GM18498 (cell line): ENCODE measurements at regions not wholly inside any gene's neighbourhood (a gene's known extent, or its start where the extent isn't known, plus 50 kb on each side); places are given as distances from the start of the nearest gene placed in this dataset.

Source experiments
- ATAC-seq: cut with Tn5 transposase; IDR thresholded peaks from one replicate; pipeline ENCODE4 v1.9.1; 2021; ENCODE audit warnings: mild to moderate bottlenecking, moderate library complexity; ENCODE audit not compliant: unreplicated experiment

GRCh38 chr2:59312967-59313940 lies 1072.1 kb upstream of the FANCL start:
- no peak for ATAC-seq

DNA sequence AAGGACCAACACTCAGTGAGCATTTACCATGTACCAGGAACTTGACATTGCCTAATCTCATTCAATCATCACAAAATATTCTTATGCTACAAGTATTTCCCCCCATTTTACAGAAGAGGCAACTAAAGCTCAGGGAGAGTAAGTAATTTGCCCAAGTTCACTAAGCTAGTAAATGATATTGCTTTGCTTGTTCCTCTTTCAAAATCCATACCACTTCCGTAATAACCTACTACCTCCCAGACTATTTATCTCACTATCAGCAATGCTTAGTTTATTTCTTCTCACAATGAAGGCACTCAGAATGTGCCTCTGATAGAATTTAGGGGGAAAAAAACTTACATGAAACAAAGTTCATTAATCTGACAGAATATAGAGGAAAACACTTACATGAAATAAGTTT lies 1070.9 kb upstream of the FANCL start:
- ATAC-seq: no peak

GRCh38 chr2:59308108-59308507 lies 1067.0 kb upstream of the FANCL start:
- ATAC-seq: no peak

GRCh38 chr2:59307196-59307595 lies 1066.1 kb upstream of the FANCL start:
- ATAC-seq: no peak

DNA sequence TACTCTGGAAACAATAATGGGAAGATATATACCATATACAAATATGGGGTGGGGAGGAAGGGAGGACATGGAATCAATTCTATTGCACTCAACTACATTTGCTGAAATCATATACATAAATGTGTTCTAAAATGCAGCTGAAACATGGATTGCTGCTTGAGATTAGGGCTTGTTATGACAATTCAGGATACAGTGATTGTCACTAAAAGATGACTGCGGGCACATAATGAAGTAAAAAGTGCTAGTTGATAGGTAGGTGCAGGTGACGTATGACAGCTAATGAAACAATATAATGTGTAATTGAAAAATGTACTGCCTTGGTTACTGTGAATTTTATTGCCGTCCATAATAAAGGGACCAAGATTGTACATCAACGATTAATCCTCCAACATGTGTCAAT lies 1062.1 kb upstream of the FANCL start:
- ATAC-seq: no peak

DNA sequence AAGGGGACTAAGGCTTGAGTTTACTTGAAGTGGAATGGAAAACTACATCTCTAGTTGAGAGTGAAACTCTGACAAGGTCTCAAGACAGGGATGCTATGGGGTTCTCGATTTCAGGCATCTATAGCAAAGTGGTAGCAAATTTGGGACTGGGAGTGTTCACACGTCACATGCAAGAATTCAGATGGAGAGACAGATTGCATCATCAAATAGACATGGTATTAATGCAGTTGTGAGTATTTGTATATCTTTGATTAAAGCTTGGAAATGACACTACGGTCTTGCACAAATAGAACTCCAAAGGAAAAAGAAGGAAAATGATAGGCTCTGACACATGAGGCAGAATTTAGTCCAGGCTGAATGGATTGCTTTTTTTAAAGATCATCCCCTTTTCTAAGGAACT lies 1061.6 kb upstream of the FANCL start:
- ATAC-seq: no peak

GRCh38 chr2:59301466-59302402 lies 1060.6 kb upstream of the FANCL start:
- ATAC-seq: peak; percentile 80

DNA sequence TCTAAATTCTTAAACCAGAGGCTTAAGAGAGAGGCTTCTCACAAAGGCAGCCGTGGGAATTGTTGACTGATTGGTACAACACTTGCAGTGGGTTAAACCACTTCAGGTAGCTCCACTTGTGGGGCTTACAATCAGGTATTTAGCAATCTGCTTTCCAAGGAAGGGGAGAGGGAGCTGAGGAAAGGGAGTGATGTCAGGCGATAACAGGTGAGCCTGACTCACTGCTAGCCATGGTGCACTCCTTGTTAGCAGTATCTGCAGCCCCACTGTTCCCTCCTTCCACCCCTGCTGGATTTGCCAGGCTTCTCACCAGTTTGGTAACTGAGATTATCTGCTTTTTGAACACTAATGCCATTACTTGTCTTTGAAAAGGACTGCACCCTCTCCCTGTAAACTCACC lies 1056.7 kb upstream of the FANCL start:
- ATAC-seq: no peak

DNA sequence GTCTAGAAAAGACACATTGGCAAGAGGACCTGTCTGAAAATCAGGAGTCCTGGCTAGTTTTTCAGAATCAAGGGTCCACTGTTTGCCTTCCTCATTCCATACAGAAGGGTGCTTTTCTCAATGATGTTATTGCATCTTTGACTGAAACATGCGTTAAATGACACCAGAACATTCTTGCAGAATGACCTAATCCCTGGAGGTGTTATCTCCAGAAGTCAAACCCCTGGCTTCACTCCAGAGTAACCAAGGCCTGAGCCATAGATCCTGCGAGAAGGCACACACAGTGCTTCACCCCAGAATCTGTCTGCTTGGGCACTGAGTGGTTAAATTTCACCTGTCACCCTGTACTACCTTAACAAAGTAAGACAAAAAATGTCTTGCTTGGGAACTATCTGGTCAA lies 1055.2 kb upstream of the FANCL start:
- no peak for ATAC-seq

GRCh38 chr2:59295524-59296162 lies 1054.5 kb upstream of the FANCL start:
- ATAC-seq: no peak

GRCh38 chr2:59288771-59289170 lies 1047.6 kb upstream of the FANCL start:
- no peak for ATAC-seq

DNA sequence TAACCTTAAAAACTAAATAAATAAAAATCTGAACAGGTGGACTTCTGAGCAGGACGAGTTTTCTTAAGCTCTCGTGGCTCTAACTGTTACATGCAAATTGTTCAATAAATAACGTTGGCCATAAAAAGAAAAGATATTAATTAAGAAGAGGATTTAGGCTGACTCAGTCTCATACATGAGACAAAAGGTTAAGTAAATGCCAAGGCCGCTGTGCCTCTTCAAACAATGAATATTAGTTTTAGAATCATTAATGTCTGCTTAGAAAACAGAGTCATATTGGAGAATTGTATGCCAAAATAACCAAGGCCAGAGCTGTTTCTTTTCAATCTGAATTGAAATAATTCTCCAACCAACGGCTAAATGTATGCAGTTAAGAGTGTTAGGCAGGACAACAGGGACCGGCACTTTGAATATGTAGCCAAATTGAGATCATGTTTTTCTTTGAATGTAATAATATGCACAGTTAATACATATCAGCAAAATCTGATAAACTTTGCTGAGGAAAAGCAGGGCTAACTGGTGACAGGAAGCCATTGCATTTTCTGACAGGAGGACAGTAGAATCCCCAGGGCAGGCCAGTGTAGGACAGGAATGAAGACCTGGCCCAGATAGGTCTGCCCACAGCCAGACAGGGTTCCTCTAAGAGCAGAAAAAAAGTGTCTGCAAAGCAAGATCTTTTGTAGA lies 1041.4 kb upstream of the FANCL start:
- no peak for ATAC-seq

- no peak for ATAC-seq
Observed at GRCh38 chr2:59277671-59278070, 1036.5 kb upstream of the FANCL start.

DNA sequence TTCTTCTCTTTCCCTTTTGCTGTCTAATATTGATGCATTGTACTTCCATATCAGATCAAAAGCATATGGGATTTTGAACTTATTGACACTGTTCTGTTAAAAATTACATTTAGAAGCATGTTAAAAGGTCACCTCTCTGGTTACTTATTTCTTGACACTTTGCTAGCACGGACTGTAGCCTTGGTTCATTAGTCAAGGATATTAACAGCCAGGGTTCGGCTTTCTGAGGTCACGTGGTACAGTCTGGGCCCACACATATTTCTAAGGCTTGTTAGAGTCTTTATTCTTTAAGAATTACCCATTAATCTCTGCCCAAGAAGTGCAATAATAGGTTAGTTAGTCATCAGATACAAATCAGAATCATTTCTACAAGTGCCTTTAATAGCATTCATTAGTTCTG lies 1035.8 kb upstream of the FANCL start:
- no peak for ATAC-seq

DNA sequence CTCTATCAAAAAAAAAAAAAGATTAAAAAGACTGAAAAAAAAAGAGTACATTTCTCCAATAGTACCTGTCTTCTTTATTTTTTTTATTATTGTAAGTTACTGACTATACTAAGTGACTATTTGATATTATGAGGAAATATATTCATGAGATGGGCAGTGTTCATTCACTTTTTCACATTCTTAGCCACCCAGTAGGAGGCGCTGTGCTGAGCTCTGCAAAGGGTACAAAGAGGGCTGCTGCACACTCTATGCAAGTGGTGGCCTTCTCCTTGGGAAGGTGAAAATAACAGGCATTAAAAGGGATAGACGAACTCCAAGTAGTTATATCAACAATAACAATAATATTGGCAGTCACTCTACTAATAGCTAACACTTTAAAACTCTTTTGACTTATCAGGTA lies 1034.9 kb upstream of the FANCL start:
- no peak for ATAC-seq

DNA sequence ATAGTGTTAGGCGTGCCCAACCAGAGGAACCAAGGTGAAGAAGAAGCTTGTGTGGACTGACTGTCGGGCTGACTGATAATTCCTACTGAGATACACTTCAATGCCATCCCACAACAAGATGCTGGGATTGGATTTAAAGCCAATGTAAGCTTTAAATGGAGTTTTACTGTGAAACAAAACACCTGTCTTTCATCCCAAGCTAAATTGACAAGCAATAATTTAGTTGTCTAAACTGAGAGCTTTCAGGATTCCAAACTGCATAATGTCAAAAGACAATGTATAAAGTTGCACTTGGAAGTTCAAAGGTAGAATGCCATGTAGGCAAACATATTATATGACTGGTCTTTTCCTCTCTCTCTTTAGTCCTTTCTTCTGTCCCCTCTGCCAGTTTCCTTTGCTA lies 1025.3 kb upstream of the FANCL start:
- no peak for ATAC-seq

DNA sequence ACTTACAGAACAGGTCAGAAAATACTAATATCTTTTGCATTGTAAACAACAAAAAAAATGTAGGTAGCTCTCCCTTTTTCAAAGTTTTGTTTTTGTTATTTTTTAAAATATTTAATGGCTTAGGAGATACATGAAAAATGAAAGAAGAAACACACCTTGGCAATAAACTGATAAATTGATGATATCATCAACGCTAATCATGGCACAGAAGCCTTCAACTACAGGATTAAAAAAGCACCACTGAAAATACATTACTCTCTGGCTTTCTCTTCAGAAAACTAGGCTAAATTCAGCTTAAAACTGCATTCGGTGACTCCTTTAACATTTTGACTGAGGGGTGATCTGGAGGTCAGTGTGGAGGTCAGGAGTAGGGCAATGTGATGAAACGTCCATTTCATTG lies 1018.8 kb upstream of the FANCL start:
- ATAC-seq: no peak

- no peak for ATAC-seq
Observed at GRCh38 chr2:59256290-59256689, 1015.2 kb upstream of the FANCL start.

- ATAC-seq: no peak
Observed at GRCh38 chr2:59254279-59254678, 1013.2 kb upstream of the FANCL start.

DNA sequence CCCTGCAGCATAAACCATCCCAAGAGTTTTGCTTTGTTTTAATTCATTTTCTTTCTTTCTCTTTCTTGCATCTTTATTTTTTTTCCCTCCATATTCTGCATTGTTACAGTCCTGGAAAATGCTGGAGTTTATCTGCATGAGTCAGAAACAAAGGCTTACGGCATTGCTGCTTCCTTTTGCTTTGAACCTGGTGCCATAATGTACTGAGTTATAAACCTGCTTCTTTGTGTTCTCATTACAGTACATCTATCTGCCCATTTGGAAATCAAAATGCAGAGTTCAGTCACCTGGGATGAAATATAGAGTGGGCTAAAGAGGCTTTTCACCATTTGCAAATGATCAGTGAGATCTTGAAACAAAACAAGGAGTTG lies 1009.2 kb upstream of the FANCL start:
- no peak for ATAC-seq
